HG02623 (cell line): ENCODE measurements at regions not wholly inside any gene's neighbourhood (a gene's known extent, or its start where the extent isn't known, plus 50 kb on each side); places are given as distances from the start of the nearest gene placed in this dataset.

Experiments used
- ATAC-seq: cut with Tn5 transposase; IDR thresholded peaks from one replicate; pipeline ENCODE4 v1.9.1; 2021; ENCODE audit warnings: moderate library complexity; ENCODE audit not compliant: unreplicated experiment

DNA sequence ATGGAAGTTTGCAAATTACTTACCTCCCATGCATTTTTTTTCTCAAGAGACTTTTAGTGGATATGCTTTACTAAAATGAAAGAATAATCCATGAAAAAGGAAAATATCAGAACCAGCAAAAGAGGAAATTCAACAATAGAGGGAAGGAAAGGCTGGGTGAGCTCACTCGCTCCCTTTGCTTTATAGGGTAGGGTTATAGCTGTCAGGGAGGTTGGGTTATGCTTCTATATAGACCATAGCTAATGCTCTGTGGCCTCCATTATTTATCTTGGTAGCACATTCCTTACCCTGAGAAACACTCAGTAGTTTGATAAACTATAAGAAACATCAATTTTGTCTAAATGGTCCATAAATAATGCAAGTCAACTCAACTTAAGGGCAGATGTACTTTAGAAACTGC lies 215.9 kb upstream of the FAR2 start:
- no peak for ATAC-seq

DNA sequence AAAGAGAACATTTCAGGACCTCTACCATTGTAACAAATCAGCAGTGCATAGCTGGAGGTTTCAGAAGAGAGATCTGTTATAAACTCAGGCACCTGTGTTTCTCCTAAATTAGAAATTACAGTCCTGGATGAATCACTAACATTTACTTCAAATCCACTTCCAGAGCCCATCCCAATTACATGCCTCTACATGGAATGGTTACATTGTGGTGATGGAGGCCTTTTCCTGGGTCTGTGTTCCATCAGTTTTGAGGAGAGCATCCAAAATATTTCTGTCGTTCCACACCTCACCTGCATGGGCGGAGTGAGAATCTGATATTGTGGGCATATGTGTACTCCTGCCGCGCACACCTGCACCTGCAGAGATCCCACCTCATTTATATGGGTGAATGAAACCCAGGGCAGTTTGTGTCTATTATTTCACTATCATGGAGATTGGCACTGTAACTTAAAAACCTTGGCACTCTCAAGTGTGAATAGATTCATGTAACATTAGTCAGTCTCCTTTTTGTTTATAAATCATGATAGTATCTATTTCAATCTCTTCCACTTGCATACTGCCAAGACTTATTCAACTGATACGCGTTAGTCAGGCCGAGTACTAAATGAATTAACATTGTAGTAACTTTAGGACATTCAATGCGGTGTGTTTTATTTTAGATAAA lies 215.1 kb upstream of the FAR2 start:
- ATAC-seq = no peak

DNA sequence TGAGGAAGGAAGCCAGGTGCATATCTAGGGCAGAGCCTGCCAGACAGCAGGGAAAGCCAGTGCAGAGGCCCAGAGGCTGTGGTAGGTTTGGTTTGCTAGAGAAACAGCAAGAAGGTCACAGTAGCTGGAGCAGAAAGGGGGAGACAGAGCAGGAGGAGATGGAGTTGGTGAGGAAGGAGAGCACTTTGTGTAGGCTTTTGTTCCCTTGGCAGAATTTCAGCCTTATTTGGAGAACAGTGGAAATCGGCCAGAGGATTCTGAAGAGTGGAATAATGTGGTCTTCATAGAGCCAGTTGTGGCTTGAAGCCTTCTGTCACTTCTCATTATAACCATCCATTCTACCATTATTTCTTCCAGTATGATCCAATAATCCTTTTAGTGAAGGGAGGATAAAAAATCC lies 212.9 kb upstream of the FAR2 start:
- ATAC-seq = no peak

DNA sequence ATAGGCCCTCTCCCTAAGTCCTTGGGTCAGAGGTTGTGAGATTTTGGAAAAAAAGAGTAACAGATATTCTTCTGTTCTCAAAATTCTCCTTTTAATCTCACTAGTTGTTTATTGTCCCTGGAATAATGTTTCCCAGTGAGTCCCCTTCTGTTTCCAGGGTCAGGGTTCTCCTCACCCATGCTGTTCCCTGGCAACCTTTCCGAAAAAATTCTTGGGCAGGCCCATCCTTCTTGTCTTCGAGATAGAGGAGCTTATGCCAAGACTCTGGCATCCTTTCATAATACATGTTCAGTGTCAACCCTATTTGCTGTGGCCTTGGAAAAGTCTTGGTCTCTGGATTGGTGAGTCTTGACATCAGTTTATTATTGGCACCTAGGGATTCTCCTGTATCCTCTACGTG lies 212.4 kb upstream of the FAR2 start:
- ATAC-seq = no peak

DNA sequence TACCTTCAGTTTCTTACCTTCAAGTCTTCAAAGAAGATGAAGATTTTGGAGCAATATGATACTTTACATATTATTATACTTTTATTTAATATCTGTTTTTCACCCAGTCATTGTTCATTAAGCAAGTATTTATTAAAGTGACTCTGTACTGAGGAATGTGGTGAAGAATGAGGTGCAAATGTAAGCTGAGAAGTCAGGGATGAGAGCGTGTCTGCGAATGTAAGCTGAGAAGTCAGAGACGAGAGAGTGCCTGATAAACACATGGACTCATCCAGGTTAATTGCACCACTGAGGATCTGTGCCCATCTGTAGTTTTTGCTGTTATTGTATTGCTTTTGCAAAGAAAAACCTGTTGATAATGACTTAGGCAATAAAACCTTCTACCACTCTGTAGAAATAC lies 211.9 kb upstream of the FAR2 start:
- ATAC-seq = no peak

DNA sequence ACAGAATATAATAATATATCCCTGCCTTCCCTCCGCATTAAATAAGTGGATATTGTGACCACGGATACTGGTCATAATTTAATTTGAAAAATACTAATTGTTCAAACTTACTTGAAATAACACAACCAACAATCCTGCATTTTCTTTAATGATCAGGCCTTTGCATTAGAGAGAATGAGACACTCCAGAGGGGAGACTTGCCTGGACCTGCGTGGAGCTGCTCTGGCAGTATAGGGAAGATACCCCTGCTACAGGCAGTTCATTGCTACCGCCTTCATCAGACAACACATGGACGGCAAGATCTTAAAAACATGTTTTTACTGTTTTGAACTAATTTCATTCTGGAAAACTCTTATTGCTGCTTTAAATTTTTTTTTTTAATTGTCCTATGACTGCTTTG lies 211.0 kb upstream of the FAR2 start:
- no peak for ATAC-seq

DNA sequence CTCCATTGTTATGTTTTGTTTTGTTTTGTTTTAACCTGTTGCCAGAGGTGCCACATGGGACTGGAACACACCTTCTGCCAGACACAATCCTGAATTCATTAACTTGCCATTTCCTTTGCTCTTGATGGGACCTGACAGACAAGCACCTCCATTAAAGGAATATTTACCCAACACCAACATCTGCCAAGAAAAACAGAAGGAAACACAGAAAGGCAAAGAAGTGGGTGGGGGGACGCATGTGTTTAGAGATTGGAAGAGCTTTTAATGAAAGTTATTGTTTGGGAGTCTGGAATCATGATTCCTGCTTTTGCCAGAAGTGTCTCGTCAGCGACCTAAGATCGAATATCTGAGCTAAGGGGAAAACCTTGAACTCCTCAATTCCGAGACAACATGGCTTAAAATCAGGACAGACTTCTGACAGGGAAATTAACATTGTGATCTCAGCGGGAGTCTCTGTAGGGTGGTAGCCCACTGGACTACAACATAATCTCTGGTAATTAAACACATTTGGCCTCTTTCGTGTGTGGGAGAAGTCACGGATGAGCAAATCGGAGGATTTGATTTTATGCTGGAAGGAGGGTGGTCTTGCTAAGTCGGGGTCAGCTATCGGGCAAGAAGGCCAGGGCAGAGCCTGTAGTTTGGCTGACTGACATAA lies 210.4 kb upstream of the FAR2 start:
- ATAC-seq = no peak

DNA sequence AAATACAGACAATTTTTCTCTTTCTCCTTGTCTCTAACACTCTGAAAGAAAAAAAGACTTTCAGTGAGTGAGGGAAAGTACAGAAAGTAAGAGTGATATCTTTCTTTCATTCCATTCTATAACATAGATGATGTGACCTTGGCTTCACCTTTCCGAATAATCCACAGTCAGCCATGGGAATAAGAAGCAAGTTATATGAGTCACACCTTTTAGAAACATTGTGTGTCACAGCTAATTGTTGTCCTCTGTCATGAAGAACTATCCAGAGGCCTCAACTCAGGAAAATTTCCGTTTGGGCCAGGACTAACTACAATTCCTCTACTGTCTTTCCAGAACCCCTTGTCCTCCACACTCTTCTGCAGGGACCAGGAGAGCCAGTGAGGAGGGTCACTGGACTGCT lies 209.7 kb upstream of the FAR2 start:
- no peak for ATAC-seq

DNA sequence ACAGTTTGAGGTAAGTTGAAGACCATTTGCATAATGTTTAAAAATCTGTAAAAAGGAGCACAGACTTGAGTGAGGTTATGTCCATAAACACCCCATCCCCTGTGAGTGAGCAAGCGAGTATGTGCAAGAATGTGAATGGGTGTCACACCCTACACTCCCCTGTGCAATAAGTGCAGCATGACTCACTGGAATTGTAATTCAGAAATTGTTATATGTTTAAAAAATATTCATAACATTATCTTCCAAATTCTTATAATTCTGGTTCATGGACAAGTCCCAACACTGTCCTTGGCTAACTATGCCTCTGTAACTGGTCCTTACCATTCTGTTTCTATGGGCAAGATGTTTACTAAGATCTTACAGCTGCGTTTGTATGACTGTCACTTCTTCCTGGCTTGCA lies 207.8 kb upstream of the FAR2 start:
- ATAC-seq = no peak

DNA sequence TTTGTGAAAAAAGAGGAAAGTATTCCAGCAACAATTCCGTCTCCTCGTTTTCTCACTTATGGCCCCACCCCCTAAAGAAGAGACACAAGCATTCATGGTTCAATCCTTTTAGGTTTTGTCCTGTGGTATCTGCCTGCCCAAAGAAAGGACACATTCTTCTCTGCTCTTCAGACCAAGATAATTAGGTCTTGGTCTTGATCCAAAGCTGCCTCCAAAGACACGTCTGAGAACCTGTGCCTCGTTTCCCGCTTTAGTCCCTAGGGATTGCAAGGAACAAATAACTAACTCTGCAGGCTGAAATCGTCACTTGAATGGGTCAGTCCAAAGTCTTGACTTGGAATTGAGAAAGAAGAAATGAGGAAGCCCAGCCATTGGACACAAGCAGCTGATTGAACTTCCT lies 202.7 kb upstream of the FAR2 start:
- ATAC-seq = no peak

DNA sequence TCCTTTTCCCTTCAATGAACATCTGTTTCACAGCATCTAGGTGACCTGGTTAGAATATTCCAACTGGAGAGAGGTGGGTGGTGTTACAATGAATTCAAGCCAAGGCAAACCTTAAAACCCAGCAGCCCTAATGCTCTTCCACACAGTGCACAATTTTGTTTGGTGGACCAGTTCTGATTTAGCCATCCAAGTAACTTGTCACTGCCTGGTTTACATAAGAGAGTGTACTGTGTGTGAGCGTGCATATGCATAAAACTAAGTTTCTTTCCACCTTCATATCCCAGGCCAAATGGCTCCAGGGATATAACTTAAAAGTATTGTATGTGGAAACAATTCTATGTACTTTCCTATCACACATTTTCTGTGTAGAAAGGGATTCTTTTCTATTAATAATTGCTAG lies 200.4 kb upstream of the FAR2 start:
- no peak for ATAC-seq

DNA sequence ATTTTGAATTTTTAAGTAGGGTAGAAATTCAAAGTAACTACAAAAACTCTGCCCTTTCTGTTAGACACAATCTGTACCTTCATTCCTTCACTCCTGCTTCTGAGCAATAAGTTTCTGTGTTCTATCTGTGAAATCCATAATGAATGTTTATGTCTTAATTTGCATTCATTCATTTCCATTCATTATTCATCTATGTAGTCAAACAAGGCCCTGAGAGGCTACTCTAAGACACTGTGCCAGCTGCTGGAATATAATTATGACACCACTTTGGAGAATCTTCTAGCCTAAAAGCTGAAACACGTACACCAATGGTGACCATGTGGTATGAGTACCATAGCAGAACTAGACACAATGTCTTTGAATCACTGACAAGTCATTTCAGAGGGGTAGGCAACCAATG lies 199.9 kb upstream of the FAR2 start:
- ATAC-seq = no peak

DNA sequence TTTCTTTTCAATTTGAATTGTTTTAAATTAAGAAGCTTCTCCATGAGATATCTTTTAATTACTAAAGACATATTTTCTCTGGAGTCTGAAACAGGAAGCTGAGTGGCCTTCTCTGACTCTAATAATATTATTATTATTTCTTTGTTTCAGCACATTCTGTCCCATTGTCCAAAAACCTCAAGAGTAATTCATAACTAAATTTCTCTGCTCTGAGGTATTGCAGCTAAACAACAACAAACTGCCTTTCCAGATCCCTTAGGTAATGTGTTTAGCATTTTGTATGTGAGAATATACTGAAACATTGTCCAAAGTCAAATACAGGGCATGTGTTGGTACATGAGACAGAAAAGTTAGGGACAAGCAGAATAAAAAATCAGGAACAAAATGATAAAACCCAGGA lies 199.0 kb upstream of the FAR2 start:
- ATAC-seq = no peak

DNA sequence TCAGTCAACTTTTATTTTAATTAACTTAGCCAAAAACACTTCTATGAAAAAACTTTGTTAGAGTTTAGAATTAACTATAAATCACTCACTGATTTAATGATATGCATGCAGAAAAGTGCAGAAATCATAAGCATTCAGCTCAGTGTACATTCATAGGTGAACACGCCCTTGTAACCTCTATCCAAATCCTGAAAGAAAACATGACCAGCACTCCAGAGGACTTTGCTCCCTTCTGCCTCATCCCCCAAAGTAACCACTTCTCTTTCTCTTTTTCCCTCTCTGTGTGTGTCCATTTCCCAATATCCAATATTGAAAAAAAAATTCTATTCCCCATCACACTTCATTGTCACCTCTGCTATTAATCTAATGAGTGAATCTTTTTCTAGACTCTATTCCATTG lies 197.1 kb upstream of the FAR2 start:
- ATAC-seq = no peak

DNA sequence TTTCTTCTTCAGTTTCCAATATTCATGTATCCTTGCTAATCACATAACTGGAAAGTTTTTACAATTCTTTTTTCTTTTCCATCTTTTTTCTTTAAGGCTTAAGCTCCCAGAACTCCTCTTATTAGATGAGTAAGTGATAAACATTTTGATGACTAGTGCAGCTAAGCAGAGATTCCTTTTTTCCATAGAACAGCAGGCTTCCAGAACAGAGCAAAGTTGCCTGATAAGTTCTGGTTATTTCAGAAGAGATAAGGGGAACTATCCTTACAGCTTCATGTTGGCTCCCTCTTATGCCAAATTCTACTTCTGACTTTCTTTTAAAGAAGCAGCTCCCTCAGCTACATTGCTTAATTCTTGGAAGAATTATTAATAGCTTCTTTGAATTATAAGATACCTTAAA lies 194.7 kb upstream of the FAR2 start:
- no peak for ATAC-seq

DNA sequence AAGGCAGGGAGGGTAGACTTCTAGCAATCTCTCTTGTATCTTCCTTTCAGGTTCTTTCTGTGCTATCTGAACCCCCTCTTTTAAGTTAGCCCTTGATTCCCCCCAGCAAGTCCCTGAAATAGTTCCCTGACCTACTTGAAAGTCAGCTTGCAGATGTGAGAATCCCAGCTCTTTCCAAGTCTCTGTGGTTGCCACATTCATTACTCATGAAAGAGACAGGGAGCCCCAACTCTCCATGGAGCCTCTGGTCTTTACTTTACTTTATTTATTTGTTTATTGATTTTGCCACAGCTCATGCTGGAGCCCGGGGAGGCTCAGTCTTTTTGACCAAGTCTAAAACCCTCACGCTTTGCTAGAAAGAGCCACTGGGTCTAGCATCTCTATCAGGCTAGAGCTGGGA lies 193.6 kb upstream of the FAR2 start:
- no peak for ATAC-seq

DNA sequence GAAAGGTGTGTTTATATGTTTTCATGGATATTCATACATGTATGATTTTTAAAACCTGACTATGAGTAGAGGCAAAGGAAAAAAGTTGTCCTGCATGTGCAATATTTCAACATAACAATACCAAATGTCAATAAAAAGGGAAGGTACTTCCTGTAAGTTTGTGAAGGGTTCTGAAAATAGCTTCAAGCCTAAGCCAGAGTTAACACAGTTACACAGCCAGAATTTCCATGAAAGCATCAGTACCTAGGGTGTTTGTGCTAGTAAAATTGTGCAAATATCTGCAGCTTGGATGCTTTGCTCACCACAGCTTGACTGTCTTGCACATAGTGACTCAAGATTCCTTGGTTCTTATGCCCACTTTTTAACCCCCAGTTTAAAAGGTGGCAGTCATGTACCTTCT lies 193.1 kb upstream of the FAR2 start:
- no peak for ATAC-seq

DNA sequence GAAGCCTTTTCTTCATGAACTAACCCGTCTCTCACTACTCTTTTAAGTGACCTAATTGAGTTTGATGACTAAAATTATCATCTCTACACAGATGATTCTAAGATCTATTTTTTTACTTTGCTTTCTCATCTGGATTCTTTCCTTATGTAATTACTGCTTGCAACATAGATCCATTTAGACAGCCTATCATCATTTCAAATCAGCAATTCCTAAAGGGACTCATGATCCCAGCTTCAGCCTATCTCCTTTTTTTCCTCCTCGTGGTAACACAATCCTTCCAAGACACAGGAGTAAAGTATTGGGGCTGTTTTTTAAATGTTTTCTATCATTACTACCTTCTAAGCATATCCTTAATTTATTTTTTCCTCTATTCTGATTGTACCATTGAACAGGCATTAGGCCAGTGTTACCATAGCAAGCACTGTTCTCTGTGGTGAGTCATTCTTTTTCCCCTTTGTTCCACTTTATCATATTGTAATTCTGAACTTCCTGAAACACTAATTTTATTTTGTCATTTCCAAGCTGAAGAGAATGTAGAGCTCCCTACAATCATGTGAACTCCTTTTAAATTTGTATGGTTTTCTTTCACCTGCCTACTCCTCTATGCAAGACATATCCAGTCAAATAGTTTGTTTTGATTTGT lies 190.4 kb upstream of the FAR2 start:
- ATAC-seq = no peak

DNA sequence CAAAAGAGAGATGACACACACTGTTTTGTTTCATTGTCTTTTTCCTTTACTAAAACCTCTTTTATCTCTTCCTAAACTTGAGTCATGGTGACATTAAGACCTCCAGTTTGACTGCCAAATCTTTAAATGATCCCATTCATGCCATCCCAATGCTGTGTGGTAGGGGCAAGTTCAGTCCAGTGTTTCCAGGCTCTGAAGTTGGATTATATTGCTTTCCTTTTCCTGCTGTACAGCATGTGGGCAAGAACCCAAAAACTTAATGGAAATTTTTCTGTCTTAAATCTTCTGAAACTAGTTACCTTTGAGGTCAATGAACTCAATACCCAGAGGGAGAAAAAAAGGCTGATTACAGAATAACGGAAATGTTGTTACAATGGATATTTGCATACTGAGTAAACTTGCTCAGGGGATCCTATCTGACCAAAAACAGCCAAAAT lies 187.1 kb upstream of the FAR2 start:
- ATAC-seq = no peak

DNA sequence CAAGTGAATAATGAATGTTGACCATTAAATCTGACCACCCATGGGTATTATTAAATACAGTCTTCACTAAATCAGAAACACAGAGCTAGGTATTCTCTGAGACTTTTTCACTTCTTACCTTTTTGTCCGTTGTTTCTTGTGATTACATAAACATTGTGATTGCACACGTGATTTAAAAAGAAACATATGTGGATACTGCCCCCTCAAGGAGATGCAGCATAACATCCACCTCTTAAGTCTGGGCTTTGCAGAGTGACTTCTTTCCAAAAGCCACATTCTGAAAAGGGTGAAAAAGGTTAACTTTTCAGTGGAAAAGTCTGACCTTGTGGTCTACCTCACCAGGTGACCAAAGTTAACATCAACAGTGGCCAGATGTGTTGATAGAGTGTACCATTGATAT lies 185.5 kb upstream of the FAR2 start:
- no peak for ATAC-seq

DNA sequence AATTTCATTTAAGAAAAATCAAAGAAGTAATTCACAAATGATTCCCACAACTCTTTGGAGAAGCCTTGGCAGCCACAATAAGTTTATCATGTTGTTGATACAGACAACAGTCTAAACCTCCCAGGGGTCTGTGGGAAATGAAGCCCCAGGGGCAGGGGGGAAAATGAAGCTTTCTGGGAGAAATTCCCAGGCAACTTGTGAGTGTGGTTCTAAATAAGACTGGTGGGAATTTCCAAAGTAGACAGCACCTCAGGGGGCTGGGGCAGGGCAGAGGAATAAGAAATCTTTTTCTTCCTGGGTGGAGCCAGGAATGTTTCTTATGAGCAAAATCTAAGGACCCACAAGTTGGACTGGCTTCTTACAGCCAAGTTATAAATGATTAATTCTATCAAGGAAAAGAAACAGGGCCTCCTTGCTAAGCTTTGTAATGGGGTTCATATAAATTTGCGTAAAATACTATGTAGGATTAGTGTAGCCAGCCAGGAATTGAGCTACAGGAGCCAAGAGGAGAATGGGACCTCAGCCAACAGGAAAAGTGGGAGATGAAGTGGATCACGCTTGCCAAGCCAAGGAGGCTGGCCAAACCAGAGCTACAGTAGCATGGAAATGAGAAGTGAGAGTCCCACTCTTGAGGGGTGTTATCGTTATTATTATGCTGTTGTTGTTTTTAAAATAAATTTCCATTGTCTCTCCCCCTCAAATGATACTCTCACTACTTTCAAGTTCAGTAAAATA lies 182.9 kb upstream of the FAR2 start:
- no peak for ATAC-seq

DNA sequence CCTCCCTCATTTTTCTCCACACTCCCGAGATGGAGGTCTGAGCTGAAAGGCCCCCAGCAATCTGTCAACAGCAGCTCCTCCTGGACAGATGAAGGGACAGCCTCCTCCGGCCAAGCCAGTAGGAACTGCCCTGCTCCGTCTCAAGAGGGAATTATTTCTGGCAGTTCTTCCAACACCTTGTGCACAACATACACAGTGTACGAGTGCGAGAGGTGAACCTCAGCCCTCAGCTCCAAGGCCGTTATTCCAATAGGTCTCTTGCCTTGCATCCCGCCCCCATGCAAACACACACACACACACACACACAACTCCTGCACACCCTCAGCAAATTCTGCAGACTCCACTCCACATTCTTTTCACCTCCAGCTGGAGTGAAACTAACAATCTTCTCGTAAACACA lies 181.7 kb upstream of the FAR2 start:
- no peak for ATAC-seq
